ENCODE measurements at regions not wholly inside any gene's neighbourhood (a gene's known extent, or its start where the extent isn't known, plus 50 kb on each side); places are given as distances from the start of the nearest gene placed in this dataset.

GRCh38 chr4:157964463-157964862, 208.4 kb downstream of the GASK1B start:
- TF ChIP-seq CTCF (IDR thresholded peaks at IDR 0.05; ENCODE audit: insufficient read depth, low read length, poor library complexity, severe bottlenecking), result no peak
- TF ChIP-seq EZH2phosphoT487 (conservative IDR thresholded peaks at IDR 0.05; ENCODE audit: low read length), result no peak

All from SU-DHL-6 (cell line).